NCI-H1930 (cell line): ENCODE measurements at regions not wholly inside any gene's neighbourhood (a gene's known extent, or its start where the extent isn't known, plus 50 kb on each side); places are given as distances from the start of the nearest gene placed in this dataset.

Experiments
- DNase-seq, 2 experiments: peaks; one replicate each; lab custom pipeline; 2025; lab: John Stamatoyannopoulos, UW

DNA sequence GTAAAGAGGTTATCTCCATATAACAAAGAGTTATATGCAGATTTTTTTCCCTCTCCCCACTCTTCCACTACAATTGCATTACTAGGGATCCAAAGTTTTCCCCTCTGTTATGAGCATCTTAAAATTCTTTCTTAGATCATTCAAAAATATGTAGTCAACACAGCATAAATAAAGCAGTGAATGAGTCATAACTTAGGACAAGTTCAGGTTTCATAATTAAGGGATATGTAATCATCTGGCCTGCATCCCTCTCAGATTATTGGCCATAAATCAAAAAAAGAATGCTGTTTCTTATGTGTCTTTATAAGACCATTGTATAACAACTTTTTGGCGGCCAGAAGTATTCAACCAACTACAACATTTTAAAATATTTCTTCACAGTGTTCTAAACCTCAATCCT, 1526.1 kb downstream of the KCNT2 start:
- DNase-seq = no peak

GRCh38 chr1:195076682-195077081, 1531.6 kb downstream of the KCNT2 start:
- no peak for DNase-seq

DNA sequence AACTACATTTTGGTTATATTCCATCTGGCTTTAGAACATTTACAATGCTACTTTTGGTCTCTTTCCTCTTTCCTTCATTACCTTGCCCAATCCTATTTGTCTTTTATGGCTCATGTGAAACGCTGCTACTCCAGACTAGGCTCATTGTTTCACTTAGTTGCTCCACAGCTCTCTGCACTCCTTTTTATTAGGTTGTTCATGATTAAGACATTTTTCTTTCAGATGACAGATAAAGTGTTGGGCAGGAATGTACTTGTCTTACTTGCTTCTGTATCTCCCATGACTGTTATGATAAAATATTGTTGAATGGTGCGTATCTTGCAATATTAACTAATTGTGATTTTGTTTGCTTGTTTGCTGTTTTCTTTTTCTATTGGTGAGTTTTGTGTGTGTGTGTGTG, 1532.3 kb downstream of the KCNT2 start:
- DNase-seq = no peak

DNA sequence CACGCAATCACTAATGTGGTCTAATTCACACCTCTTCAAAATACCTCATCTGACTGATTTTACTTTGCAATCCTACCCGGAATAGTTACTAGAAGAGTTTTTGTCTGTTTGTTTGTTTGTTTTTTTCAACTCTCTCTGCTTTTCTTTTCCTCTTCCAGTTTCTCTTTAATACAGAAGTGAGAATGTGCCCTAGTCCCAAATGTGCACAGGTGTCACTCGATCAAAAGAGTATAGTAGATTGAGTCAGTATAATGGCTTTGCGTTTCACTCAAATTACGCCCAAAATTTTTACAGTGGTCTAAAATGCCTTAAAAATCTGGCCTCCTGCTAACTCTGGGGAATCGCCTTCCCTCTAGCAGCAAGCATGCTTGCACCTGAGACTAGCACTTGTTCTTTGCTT, 1536.8 kb downstream of the KCNT2 start:
- DNase-seq = no peak

- DNase-seq = no peak
Measured at GRCh38 chr1:195065437-195065836, 1542.8 kb downstream of the KCNT2 start.

DNA sequence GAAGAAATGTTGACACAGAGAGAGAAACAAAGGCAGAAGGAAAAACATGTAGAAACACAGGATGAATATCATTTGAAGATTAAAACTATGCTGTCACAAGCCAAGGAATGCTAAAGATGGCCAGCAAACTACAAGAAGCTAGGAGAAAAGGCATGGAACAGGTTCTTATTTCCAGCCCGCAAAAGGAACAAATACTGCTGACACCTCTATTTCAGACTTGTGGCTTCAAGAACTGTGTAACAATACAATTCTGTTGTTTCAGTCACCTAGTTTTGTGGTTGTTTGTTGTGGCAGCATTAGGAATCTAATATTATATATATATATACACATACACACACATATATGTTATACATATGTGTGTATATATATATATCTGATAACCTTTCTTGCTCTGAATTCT, 1543.9 kb downstream of the KCNT2 start:
- no peak for DNase-seq

DNA sequence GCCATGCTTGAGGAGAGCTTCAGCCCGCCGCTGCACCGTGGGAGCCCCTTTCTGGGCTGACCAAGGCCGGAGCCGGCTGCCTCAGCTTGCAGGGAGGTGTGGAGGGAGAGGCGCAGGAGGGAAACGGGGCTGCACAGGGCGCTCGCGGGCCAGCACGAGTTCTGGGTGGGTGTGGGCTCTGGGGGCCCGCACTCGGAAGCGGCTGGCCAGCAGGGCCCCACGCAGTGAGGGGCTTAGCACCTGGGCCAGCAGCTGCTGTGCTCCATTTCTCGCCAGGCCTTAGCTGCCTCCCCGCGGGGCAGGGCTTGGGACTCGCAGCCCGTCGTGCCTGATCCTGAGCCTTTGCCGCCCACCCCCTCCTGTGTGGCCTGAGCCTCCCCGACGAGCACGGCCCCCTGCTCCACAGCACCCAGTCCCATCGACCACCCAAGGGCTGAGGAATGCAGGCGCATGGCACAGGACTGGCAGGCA, 1554.0 kb downstream of the KCNT2 start:
- no peak for DNase-seq

- DNase-seq = no peak
Measured at GRCh38 chr1:195053478-195053877, 1554.8 kb downstream of the KCNT2 start.

GRCh38 chr1:195047772-195048171, 1560.5 kb downstream of the KCNT2 start:
- no peak for DNase-seq

DNA sequence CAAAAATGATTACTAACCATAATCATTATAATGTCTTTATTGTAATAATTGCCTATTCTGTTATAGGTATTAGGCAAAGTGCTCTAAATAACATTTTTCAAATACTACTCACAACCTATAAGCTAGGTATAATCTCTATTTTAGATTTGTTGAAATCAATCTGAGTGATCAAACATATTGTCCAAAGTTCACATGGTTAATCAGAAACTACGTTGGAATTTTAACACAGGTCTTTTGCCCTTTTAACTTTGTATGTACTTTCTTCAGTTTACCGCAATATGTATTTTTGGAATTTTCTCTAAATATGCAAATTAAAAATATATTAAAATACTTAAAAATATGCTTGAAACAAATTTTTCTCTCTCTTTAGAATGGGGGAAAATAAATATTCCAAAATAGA, 1563.2 kb downstream of the KCNT2 start:
- DNase-seq = no peak

GRCh38 chr1:195030793-195031192, 1577.4 kb downstream of the KCNT2 start:
- no peak for DNase-seq

DNA sequence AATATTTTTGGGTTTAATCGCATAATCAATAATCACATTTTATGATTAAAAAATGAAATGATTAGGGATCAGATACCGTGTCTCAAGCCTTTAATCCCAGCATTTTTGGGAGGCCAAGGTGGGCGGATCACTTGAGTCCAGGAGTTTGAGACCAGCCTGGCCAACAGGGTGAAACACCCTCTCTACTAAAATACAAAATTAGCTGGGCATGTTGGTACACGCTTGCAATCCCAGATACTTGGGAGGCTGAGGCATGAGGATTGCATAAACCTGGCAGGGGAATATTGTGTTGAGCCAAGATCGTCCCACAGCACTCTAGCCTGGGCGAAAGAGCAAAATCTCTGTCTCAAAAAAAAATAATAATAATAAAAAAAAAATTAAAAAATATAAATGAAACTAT, 1581.4 kb downstream of the KCNT2 start:
- no peak for DNase-seq

DNA sequence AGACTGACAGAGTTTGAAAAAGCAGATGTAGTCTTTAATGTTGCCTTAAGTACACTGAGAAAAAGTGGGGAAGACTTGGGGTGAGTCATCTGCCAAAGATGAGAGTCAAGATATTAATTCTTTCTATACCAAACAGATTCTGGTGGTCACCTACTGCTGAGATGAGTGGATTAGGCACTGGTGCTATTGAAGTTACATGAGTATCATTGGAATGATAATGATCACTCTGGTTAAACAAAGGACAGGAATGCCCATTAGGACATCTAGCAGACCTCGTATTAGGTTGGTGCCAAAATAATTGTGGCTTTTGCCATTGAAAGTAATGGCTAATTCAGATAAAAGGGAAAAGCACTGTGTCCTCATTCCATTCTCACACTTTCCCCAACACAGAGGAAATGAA, 1588.9 kb downstream of the KCNT2 start:
- no peak for DNase-seq

- no peak for DNase-seq
Measured at GRCh38 chr1:195012995-195013394, 1595.2 kb downstream of the KCNT2 start.

DNA sequence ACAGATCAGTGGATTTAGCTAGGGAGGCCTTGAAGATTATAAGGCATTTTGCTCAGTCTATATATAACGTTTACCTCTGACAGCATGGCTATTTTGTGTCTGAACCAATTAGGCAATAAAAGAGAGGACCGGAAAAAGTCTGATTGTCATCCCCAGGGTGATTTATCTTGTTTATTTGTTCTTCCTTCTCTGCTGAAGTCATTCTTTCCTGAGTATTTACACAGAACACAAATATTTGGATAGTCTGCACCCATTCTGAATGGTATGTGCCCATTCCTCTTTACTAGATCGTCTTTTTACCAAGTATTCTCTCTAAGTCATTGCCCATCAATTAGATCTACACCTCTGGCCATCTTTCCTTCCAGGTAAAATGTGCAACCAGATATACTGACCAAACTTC, 1602.9 kb downstream of the KCNT2 start:
- DNase-seq = no peak

DNA sequence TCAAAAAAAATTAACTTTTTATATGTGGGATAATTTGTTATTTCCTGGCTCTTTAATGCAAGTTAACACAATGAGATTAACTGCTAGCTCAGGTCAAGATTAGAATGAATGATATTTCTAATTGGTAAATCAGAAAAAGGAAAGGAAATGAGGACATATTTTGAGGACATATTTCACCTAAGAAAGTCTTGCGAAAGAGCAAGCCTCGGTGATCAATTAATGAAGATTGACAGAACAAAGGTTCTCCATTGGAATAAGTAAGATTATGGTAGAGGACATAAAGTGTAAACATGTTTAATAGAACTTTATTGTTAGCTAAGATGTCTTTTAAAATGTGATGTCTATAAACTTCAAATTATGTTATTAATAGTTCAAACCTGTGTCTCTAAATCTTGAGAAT, 1617.8 kb downstream of the KCNT2 start:
- no peak for DNase-seq

GRCh38 chr1:194975913-194976312, 1632.3 kb downstream of the KCNT2 start:
- no peak for DNase-seq

DNA sequence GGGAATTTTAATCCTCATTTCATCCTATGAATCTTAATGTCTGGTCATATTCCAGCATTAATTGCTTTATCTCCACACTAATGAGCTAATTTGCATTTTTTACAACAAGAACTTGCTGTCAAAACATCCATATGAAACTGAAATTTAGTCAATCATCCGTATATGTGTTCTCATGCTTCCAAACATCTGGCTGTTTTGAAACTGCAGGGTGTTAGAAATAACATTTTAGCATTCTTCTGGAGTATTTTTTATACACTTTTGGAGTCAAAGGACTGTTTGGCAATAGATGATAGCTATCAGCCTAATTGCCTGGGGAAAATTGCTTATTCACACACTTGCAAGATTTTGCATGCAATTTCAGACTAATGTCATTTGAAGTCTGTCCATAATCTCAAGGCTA, 1639.3 kb downstream of the KCNT2 start:
- no peak for DNase-seq

- no peak for DNase-seq
Measured at GRCh38 chr1:194959795-194960194, 1648.4 kb downstream of the KCNT2 start.

DNA sequence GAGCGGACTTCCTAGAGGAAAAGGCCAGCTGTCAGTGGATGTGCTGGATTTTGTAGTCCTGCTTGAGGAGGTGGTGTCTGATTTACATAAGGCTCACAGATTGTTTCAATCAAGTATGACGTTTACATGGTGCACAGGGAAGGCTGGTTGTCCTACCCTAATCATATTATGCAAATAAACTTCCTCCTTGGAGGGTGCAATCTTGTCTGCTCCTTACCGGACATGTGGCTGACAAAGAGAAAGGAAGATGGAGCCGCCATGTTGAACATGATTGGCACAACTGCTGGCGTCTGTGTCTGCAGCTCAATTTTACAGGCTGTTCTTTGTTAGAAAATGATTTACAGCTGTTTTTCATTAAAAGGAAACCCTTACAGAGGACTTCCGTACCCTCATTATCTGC, 1656.1 kb downstream of the KCNT2 start:
- DNase-seq = no peak

GRCh38 chr1:194950584-194950983, 1657.7 kb downstream of the KCNT2 start:
- no peak for DNase-seq

GRCh38 chr1:194940336-194941030, 1667.8 kb downstream of the KCNT2 start:
- DNase-seq = no peak

DNA sequence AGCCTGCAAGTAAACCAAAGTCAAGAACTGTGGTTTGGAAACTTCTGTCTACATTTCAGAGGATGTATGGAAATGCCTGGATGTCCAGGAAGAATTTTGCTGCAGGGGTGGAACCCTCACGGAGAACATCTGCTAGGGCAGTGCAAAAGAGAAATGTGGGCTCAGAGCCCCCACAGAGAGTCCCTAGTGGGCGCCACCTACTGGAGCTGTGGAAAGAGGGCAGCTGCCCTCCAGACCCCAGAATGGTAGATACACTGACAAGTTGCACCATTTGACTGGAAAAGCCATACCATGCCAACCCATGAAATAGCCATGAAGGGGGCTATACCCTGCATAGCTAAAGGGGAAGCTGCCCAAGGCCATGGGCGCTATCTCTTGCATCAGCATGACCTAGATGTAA, 1672.4 kb downstream of the KCNT2 start:
- no peak for DNase-seq

DNA sequence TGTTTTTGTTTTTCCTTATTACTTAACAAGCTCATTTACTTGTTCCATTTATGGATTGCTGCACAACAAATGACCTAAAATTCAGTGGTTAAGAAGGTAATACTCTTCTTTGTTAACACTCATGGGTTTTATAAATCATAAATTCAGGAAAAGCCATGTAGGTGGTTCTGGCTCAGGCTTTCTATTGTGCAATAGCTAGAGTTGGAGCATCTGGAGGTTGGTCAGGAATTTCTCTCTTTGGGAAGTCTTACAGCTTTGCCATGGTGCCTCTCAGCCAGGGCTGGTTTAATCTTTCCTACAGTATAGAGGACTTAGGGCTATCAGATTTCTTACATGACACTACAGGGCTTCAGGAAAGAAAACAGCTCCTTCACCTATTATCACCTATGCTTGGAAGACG, 1677.1 kb downstream of the KCNT2 start:
- DNase-seq = no peak
